HEK293T (cell line): ENCODE measurements at regions not wholly inside any gene's neighbourhood (a gene's known extent, or its start where the extent isn't known, plus 50 kb on each side); places are given as distances from the start of the nearest gene placed in this dataset.

Source experiments
- BHLHE40 ChIP-seq: fragments of 450-650 bp; IDR thresholded peaks from 2 replicates; pipeline ENCODE4 v1.6.1; 2016; ENCODE audit warnings: mild to moderate bottlenecking, moderate library complexity, borderline replicate concordance
- ELF4 ChIP-seq: fragments of 450-650 bp; IDR thresholded peaks from 2 replicates; pipeline ENCODE4 v1.6.1; 2017; ENCODE audit warnings: antibody characterized with exemption
- FOXM1 ChIP-seq: fragments of 450-650 bp; IDR thresholded peaks from 2 replicates; pipeline ENCODE4 v1.6.1; 2017; ENCODE audit warnings: mild to moderate bottlenecking, borderline replicate concordance
- TARDBP ChIP-seq: fragments of 450-650 bp; IDR thresholded peaks from 2 replicates; pipeline ENCODE4 v1.6.1; 2016

- TF ChIP-seq ELF4 (no peak), BHLHE40 (no peak), FOXM1 (no peak), TARDBP (no peak)
Measured at GRCh38 chr2:6721395-6721794, 144.3 kb downstream of the CMPK2 start.
